HG02870 (cell line): ENCODE measurements at regions not wholly inside any gene's neighbourhood (a gene's known extent, or its start where the extent isn't known, plus 50 kb on each side); places are given as distances from the start of the nearest gene placed in this dataset.

Source experiments
- ATAC-seq: cut with Tn5 transposase; IDR thresholded peaks from one replicate; pipeline ENCODE4 v1.9.1; 2021; ENCODE audit warnings: mild to moderate bottlenecking, moderate library complexity; ENCODE audit not compliant: unreplicated experiment

GRCh38 chr10:124288486-124288885, 130.2 kb downstream of the OAT start:
- ATAC-seq, result no peak

GRCh38 chr10:124287791-124288190, 130.9 kb downstream of the OAT start:
- no peak for ATAC-seq

GRCh38 chr10:124287071-124287685, 131.5 kb downstream of the OAT start:
- no peak for ATAC-seq

- no peak for ATAC-seq
Measured at GRCh38 chr10:124286621-124287020, 132.1 kb downstream of the OAT start.

GRCh38 chr10:124285587-124286527, 132.9 kb downstream of the OAT start:
- peak; percentile 65 for ATAC-seq

GRCh38 chr10:124283949-124284250, 134.8 kb downstream of the OAT start:
- ATAC-seq, result no peak

GRCh38 chr10:124283215-124283948, 135.3 kb downstream of the OAT start:
- no peak for ATAC-seq

GRCh38 chr10:124282326-124282725, 136.4 kb downstream of the OAT start:
- no peak for ATAC-seq

- ATAC-seq, result no peak
Measured at GRCh38 chr10:124281666-124282065, 137.1 kb downstream of the OAT start.

GRCh38 chr10:124280916-124281315, 137.8 kb downstream of the OAT start:
- ATAC-seq, result no peak

GRCh38 chr10:124279882-124280281, 138.8 kb downstream of the OAT start:
- no peak for ATAC-seq

- ATAC-seq, result no peak
Measured at GRCh38 chr10:124279298-124279697, 139.4 kb downstream of the OAT start.

- ATAC-seq, result no peak
Measured at GRCh38 chr10:124278356-124278755, 140.4 kb downstream of the OAT start.

GRCh38 chr10:124273141-124273540, 145.6 kb downstream of the OAT start:
- ATAC-seq, result no peak

- no peak for ATAC-seq
Measured at GRCh38 chr10:124271676-124272075, 147.0 kb downstream of the OAT start.

- no peak for ATAC-seq
Measured at GRCh38 chr10:124270530-124271327, 148.0 kb downstream of the OAT start.

GRCh38 chr10:124268976-124269375, 149.7 kb downstream of the OAT start:
- ATAC-seq, result no peak

- no peak for ATAC-seq
Measured at GRCh38 chr10:124267911-124268549, 150.7 kb downstream of the OAT start.

- no peak for ATAC-seq
Measured at GRCh38 chr10:124267231-124267885, 151.4 kb downstream of the OAT start.
